Esophagus muscularis mucosa (tissue), 4 donors: ENCODE measurements at regions not wholly inside any gene's neighbourhood (a gene's known extent, or its start where the extent isn't known, plus 50 kb on each side); places are given as distances from the start of the nearest gene placed in this dataset.

Experiments used
- DNase-seq: peaks from one replicate; pipeline ENCODE4 v3.0.0-alpha.2; 2017; ENCODE audit errors: extremely low spot score
- H3K27ac ChIP-seq, 4 donors: fragments of 200-600 bp; sonication (generic); replicated peaks in 1 of 4; 1 replicate in 3 of 4; 2 replicates in 1 of 4; pipeline ENCODE4 v1.5.1; 2016 to 2019; ENCODE audit warnings: mild to moderate bottlenecking in 1 of 4
- H3K27me3 ChIP-seq, 4 donors: fragments of 200-600 bp; sonication (generic); one replicate each; pipeline versions ENCODE4 v1.5.1 to v1.6.0; 2016 to 2019
- H3K36me3 ChIP-seq, 4 donors: fragments of 200-600 bp; sonication (generic); one replicate each; pipeline ENCODE4 v1.5.1; 2016 to 2019
- H3K4me1 ChIP-seq, 4 donors: fragments of 200-600 bp; sonication (generic); one replicate each; pipeline ENCODE4 v1.5.1; 2016 to 2019
- H3K4me3 ChIP-seq, 4 donors: fragments of 200-600 bp; sonication (generic); 1 replicate in 2 of 4; 2 replicates in 2 of 4; pipeline ENCODE4 v1.5.1; 2016 to 2019; ENCODE audit warnings: mild to moderate bottlenecking in 4 of 4, moderate library complexity in 1 of 4
- H3K9me3 ChIP-seq, 4 donors: fragments of 200-600 bp; sonication (generic); 1 replicate in 3 of 4; 2 replicates in 1 of 4; pipeline ENCODE4 v1.5.1; 2016 to 2019
- CTCF ChIP-seq, 3 experiments: fragments of 200-600 bp in 2 of 3; fragments of 450-650 bp in 1 of 3; sonication (generic) in 2 of 3; IDR thresholded peaks; one replicate each; pipeline ENCODE4 v1.5.1; 2017 to 2019; ENCODE audit warnings: antibody characterized with exemption in 3 of 3, mild to moderate bottlenecking in 2 of 3, moderate library complexity in 1 of 3
- EP300 ChIP-seq: sonication (generic); formaldehyde crosslinking; IDR thresholded peaks from one replicate; pipeline ENCODE4 v1.6.1; 2017; ENCODE audit warnings: antibody characterized with exemption
- POLR2A ChIP-seq: fragments of 450-650 bp; IDR thresholded peaks from one replicate; pipeline ENCODE4 v1.6.1; 2017; ENCODE audit warnings: antibody characterized with exemption, moderate library complexity, mild to moderate bottlenecking, low read depth
- POLR2AphosphoS5 ChIP-seq, 2 donors: sonication (generic); formaldehyde crosslinking; IDR thresholded peaks; one replicate each; pipeline ENCODE4 v1.6.1; 2017; ENCODE audit warnings: antibody characterized with exemption in 2 of 2
- WGBS: methylation state at CpG from one replicate; pipeline ENCODE4 v1.1.5; 2018; 5-methylcytosine and 5-hydroxymethylcytosine counted together
- intact Hi-C: fragments of 100-400 bp; cut with DNase I; formaldehyde crosslinking; loops from one replicate; pipeline ENCODE4 v1.15.1; 2023

DNA sequence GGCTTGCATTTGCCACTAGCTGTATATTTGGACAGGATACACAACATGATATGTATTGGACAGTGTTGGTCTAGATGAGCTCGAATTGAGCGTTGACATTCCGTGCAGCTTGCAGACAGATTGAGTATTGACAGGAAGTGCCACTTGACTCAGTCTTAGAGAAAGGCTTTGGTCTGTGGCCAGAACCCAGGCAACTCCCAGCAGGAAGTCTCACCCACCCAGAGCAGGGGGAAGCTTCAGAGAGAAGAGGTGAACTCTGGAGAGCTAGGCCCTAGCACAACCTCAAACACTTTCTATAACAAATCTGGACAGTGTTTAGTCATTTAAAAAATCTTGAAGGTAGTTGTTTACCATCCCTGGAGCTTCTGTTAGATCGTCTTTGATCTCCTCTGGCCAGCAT, 280.5 kb downstream of the FBXW7 start:
- no peaks in the 10 kb centered on the region for H3K36me3 ChIP-seq
- TF ChIP-seq EP300 (no peak), POLR2A (no peak), CTCF (IDR thresholded peaks at IDR 0.05) (no peak)
- WGBS: 64% methylated on average over 4 of the region's 4 CpGs
- H3K27ac ChIP-seq: no peak overlapping the region
- peak; percentile 50 for DNase-seq
- H3K27me3 ChIP-seq: no peaks in the 10 kb centered on the region
- intact Hi-C loops: no loop called here
- H3K4me1 ChIP-seq: peaks cover 0 to 14% (median 12%) of the 10 kb centered on the region in 4 donors
- peaks cover 0 to 5% (median 2%) of the 10 kb centered on the region in 4 donors for H3K9me3 ChIP-seq
- H3K4me3 ChIP-seq: no peak overlapping the region

- peaks cover 0 to 5% (median 0%) of the 10 kb centered on the region in 4 donors for H3K9me3 ChIP-seq
- H3K4me1 ChIP-seq: peaks cover 0 to 14% (median 5%) of the 10 kb centered on the region in 4 donors
- H3K27ac ChIP-seq: no peak overlapping the region
- peak; percentile 86 for DNase-seq
- TF ChIP-seq POLR2A (no peak), EP300 (no peak), POLR2AphosphoS5 (IDR thresholded peaks at IDR 0.05) (no peak)
- H3K36me3 ChIP-seq: no peaks in the 10 kb centered on the region
- H3K4me3 ChIP-seq: no peak overlapping the region
- WGBS: 91% methylated on average over 9 of the region's 9 CpGs
- intact Hi-C loops: no loop called here
- peaks cover 0 to 7% (median 0%) of the 10 kb centered on the region in 4 donors for H3K27me3 ChIP-seq
Observed at GRCh38 chr4:152248347-152248746, 287.5 kb downstream of the FBXW7 start.

GRCh38 chr4:152247271-152247975, 288.5 kb downstream of the FBXW7 start:
- H3K4me1 ChIP-seq: peaks cover 0 to 14% (median 5%) of the 10 kb centered on the region in 4 donors
- H3K27me3 ChIP-seq: peaks cover 0 to 7% (median 0%) of the 10 kb centered on the region in 4 donors
- no peak overlapping the region for H3K27ac ChIP-seq
- peak; percentile 81 for DNase-seq
- H3K4me3 ChIP-seq: no peak overlapping the region
- TF ChIP-seq EP300 (no peak), POLR2AphosphoS5 (IDR thresholded peaks at IDR 0.05) (no peak), CTCF (IDR thresholded peaks at IDR 0.05) (no peak), POLR2A (no peak)
- no peaks in the 10 kb centered on the region for H3K36me3 ChIP-seq
- WGBS: 81% methylated on average over 18 of the region's 19 CpGs
- H3K9me3 ChIP-seq: peaks cover 0 to 4% (median 0%) of the 10 kb centered on the region in 4 donors
- intact Hi-C loops: no loop called here

GRCh38 chr4:152246659-152247058, 289.2 kb downstream of the FBXW7 start:
- H3K9me3 ChIP-seq: no peaks in the 10 kb centered on the region
- DNase-seq: peak; percentile 83
- WGBS: 81% methylated on average over 13 of the region's 13 CpGs
- peaks cover 0 to 14% (median 5%) of the 10 kb centered on the region in 4 donors for H3K4me1 ChIP-seq
- H3K36me3 ChIP-seq: no peaks in the 10 kb centered on the region
- no peak overlapping the region for H3K4me3 ChIP-seq
- intact Hi-C loops: no loop called here
- no peak overlapping the region for H3K27ac ChIP-seq
- TF ChIP-seq EP300 (no peak), CTCF (IDR thresholded peaks at IDR 0.05) (no peak), POLR2AphosphoS5 (IDR thresholded peaks at IDR 0.05) (no peak), POLR2A (no peak)
- peaks cover 0 to 7% (median 0%) of the 10 kb centered on the region in 4 donors for H3K27me3 ChIP-seq

DNA sequence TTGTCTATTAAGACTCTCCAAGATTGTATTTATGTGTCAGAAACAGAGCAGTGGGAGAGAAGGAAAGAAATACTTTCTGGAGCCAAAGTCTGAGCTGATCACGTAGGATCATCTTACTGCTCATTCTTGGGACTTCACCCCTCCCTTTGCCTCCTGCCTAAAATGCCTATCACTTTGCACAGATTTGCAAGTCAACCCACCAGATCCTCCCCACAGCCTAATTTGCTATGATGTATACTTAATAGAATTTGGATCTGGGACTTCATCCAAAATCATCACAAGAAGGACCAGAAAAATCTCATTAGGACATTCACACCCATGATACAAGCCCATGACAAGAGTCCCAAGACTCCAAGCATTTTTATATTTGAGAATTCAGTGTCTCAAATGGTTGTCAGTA, 290.2 kb downstream of the FBXW7 start:
- WGBS: 75% methylated on average over 1 of the region's 1 CpG
- intact Hi-C loops: no loop called here
- H3K27ac ChIP-seq: no peak overlapping the region

More for the DNA sequence above, 290.2 kb downstream of the FBXW7 start:
- Histone ChIP-seq H3K9me3 (no peaks in the 10 kb centered on the region), H3K4me1 (peaks cover 0 to 14% (median 5%) of the 10 kb centered on the region in 4 donors), H3K4me3 (no peak overlapping the region), H3K36me3 (no peaks in the 10 kb centered on the region), H3K27me3 (peaks cover 0 to 7% (median 0%) of the 10 kb centered on the region in 4 donors)
- no peak for TF ChIP-seq POLR2AphosphoS5 (IDR thresholded peaks at IDR 0.05)
- TF ChIP-seq CTCF (IDR thresholded peaks at IDR 0.05): no peak
- no peak for TF ChIP-seq POLR2A
- TF ChIP-seq EP300: no peak
- peak; percentile 39 for DNase-seq
